Astrocyte (in vitro differentiated cells and primary cell): ENCODE measurements at regions not wholly inside any gene's neighbourhood (a gene's known extent, or its start where the extent isn't known, plus 50 kb on each side); places are given as distances from the start of the nearest gene placed in this dataset.

Source experiments
- EZH2 ChIP-seq: IDR thresholded peaks from 2 replicates; pipeline ENCODE4 v1.6.1; 2012; ENCODE audit warnings: mild to moderate bottlenecking, low read length, inconsistent platforms; ENCODE audit not compliant: insufficient read depth
- TF ChIP-seq, protein P1 (sequence below): IDR thresholded peaks from 2 replicates; pipeline ENCODE4 v1.5.1; 2011; ENCODE audit warnings: low read depth, mild to moderate bottlenecking, inconsistent platforms, low read length, moderate library complexity; ENCODE audit not compliant: insufficient read depth

- TF ChIP-seq, protein P1, sequence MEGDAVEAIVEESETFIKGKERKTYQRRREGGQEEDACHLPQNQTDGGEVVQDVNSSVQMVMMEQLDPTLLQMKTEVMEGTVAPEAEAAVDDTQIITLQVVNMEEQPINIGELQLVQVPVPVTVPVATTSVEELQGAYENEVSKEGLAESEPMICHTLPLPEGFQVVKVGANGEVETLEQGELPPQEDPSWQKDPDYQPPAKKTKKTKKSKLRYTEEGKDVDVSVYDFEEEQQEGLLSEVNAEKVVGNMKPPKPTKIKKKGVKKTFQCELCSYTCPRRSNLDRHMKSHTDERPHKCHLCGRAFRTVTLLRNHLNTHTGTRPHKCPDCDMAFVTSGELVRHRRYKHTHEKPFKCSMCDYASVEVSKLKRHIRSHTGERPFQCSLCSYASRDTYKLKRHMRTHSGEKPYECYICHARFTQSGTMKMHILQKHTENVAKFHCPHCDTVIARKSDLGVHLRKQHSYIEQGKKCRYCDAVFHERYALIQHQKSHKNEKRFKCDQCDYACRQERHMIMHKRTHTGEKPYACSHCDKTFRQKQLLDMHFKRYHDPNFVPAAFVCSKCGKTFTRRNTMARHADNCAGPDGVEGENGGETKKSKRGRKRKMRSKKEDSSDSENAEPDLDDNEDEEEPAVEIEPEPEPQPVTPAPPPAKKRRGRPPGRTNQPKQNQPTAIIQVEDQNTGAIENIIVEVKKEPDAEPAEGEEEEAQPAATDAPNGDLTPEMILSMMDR: no peak
- TF ChIP-seq EZH2: no peak
Observed at GRCh38 chr18:7458884-7459283, 108.2 kb upstream of the PTPRM start.
